ENCODE measurements at regions not wholly inside any gene's neighbourhood (a gene's known extent, or its start where the extent isn't known, plus 50 kb on each side); places are given as distances from the start of the nearest gene placed in this dataset.

DNA sequence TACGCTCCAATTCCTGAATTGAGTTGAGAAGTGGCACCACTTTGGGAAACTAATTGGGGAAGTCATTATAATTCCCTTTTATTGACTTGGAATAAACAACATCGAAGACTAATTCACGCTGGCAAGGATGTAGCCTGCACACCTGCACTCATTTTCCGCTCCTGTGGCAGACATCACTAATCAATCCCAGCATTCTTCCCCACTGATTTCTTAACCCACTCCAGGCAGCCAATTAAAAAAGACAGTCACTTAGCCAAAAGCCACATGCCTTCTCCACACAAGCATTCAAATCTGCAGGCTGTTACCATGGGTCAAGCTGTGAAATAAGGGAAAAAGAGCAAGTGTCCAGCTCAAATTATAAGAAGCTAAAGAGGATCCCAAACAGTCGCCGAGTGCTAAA is 68.2 kb upstream of the HRH2 start:
- ATAC-seq, result no peak
- Histone ChIP-seq H3K4me1 (no peaks in the 10 kb centered on the region), H3K9me3 (no peaks in the 10 kb centered on the region), H3K27me3 (no peaks in the 10 kb centered on the region), H3K27ac (no peak overlapping the region), H3K36me3 (no peaks in the 10 kb centered on the region), H3K4me3 (no peak overlapping the region)
- TF ChIP-seq CTCF (IDR thresholded peaks at IDR 0.05) (no peak), POLR2A (IDR thresholded peaks at IDR 0.05) (no peak)
- no peak for DNase-seq
- intact Hi-C loops (cut with DNase I), result no loop called here
- WGBS (ENCODE audit: insufficient coverage, low coverage, low lambda C conversion rate, missing lambda C conversion rate), result 92% methylated on average over 6 of the region's 6 CpGs

DNA sequence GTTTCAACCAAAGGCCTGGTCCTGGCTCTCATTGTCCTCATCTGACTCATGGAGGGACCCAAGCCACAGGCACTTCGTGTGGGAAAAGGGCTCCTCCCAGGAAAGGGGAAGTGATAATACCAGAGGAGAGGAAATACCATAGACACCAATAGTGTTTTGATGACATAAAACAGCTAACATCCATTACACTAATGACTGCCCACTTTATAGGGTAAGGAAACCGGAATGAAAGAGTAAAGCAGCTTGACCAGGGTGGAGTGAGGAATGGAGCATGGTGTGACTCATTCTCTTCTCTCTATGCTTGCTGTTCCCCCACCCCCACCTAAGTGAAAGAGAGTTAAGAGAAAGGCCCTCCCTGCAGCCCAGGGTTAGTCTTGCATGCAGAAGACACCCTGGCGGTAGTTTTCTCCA is 67.4 kb upstream of the HRH2 start:
- H3K27ac ChIP-seq, result no peak overlapping the region
- DNase-seq, result no peak
- H3K36me3 ChIP-seq, result no peaks in the 10 kb centered on the region
- no peak for TF ChIP-seq POLR2A (IDR thresholded peaks at IDR 0.05)
- no peak for TF ChIP-seq CTCF (IDR thresholded peaks at IDR 0.05)
- WGBS (ENCODE audit: insufficient coverage, low coverage, low lambda C conversion rate, missing lambda C conversion rate), result 31% methylated on average over 2 of the region's 3 CpGs
- H3K4me3 ChIP-seq, result no peak overlapping the region
- no peaks in the 10 kb centered on the region for H3K27me3 ChIP-seq
- no peaks in the 10 kb centered on the region for H3K9me3 ChIP-seq
- peak; percentile 18 to 44 (median 35) for ATAC-seq
- no peaks in the 10 kb centered on the region for H3K4me1 ChIP-seq
- intact Hi-C loops (cut with DNase I), result no loop called here

GRCh38 chr5:175591293-175591692 is 66.6 kb upstream of the HRH2 start:
- intact Hi-C loops (cut with DNase I), result no loop called here
- H3K27me3 ChIP-seq, result no peaks in the 10 kb centered on the region
- no peaks in the 10 kb centered on the region for H3K36me3 ChIP-seq
- H3K9me3 ChIP-seq, result no peaks in the 10 kb centered on the region
- no peak for TF ChIP-seq CTCF (IDR thresholded peaks at IDR 0.05)
- no peak for TF ChIP-seq POLR2A (IDR thresholded peaks at IDR 0.05)
- H3K4me3 ChIP-seq, result no peak overlapping the region
- ATAC-seq, result no peak
- 60% methylated on average over 3 of the region's 4 CpGs for WGBS (ENCODE audit: insufficient coverage, low coverage, low lambda C conversion rate, missing lambda C conversion rate)
- H3K4me1 ChIP-seq, result no peaks in the 10 kb centered on the region
- DNase-seq, result no peak
- no peak overlapping the region for H3K27ac ChIP-seq

GRCh38 chr5:175593794-175594193 is 64.1 kb upstream of the HRH2 start:
- TF ChIP-seq POLR2A (IDR thresholded peaks at IDR 0.05) (no peak), CTCF (IDR thresholded peaks at IDR 0.05) (no peak)
- intact Hi-C loops (cut with DNase I), result no loop called here
- H3K36me3 ChIP-seq, result no peaks in the 10 kb centered on the region
- DNase-seq (no peak), ATAC-seq (no peak)
- no peaks in the 10 kb centered on the region for H3K9me3 ChIP-seq
- H3K4me1 ChIP-seq, result no peaks in the 10 kb centered on the region
- no peak overlapping the region for H3K4me3 ChIP-seq
- H3K27me3 ChIP-seq, result no peaks in the 10 kb centered on the region
- H3K27ac ChIP-seq, result no peak overlapping the region

DNA sequence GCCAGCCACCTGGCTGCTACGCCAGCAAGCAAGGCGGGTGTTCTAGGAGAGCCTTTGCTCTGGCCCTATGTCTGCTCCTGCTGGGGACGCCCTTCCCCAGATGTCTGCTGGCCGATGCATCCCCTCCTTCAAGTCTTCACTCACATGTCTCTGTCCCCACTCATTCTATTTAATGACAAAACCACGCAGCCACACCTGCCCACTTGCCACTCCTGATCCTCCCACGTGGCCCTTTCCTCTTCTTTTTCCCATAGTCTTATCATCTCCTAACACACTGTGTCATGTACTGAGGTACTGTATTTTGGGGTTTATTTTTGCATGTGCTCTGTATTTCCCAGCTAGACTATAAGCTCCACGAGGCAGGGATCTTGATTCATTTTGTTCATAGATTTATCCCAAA is 62.0 kb upstream of the HRH2 start:
- TF ChIP-seq POLR2A (IDR thresholded peaks at IDR 0.05) (no peak), CTCF (IDR thresholded peaks at IDR 0.05) (no peak)
- WGBS (ENCODE audit: insufficient coverage, low coverage, low lambda C conversion rate, missing lambda C conversion rate), result 63% methylated on average over 6 of the region's 7 CpGs
- no peak for DNase-seq
- no peaks in the 10 kb centered on the region for H3K9me3 ChIP-seq
- no peak for ATAC-seq
- H3K4me1 ChIP-seq, result no peaks in the 10 kb centered on the region
- H3K36me3 ChIP-seq, result no peaks in the 10 kb centered on the region
- intact Hi-C loops (cut with DNase I), result no loop called here
- H3K27me3 ChIP-seq, result no peaks in the 10 kb centered on the region
- H3K27ac ChIP-seq, result no peak overlapping the region
- H3K4me3 ChIP-seq, result no peak overlapping the region

All from right lobe of liver (tissue), 6 donors.